ENCODE measurements at regions not wholly inside any gene's neighbourhood (a gene's known extent, or its start where the extent isn't known, plus 50 kb on each side); places are given as distances from the start of the nearest gene placed in this dataset.

DNA sequence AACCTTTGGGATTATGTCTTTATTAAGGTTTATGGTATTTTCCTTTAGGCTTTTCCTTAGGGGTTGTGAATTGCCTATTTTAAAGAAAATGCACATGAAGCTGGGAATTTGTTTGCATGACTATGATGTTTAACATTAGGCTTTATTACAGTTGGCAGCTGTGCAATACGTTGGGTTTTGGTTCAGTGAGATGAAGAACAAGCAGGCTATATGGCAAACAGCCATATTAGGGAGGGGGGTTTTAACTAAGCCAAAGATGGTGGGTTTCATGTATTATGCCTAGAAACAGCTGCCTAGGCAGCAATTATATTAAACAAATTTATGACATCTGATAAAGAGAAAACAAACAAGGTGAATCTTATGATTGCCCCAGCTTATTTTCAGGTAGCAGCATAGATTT, 880.8 kb downstream of the FAM181B start:
- ChIA-PET CTCF (no interaction called here), POLR2A (no interaction called here)
- intact Hi-C loops (cut with micrococcal nuclease; ENCODE audit: unreplicated experiment) (no loop called here), in situ Hi-C loops (cut with HindIII; ENCODE audit: low pct_unique_long_range_greater_than_20kb, low sequenced_read_pairs) (no loop called here)
- BruUV-seq (replicated peaks), result no TSS peak
- H3K36me3 ChIP-seq (ENCODE audit: control insufficient read depth, insufficient read depth, low read length), result no peaks in the 10 kb centered on the region
- TF ChIP-seq POLR2AphosphoS5 (IDR thresholded peaks at IDR 0.05; ENCODE audit: low read depth, low read length), result no peak
- TF ChIP-seq, protein P1, sequence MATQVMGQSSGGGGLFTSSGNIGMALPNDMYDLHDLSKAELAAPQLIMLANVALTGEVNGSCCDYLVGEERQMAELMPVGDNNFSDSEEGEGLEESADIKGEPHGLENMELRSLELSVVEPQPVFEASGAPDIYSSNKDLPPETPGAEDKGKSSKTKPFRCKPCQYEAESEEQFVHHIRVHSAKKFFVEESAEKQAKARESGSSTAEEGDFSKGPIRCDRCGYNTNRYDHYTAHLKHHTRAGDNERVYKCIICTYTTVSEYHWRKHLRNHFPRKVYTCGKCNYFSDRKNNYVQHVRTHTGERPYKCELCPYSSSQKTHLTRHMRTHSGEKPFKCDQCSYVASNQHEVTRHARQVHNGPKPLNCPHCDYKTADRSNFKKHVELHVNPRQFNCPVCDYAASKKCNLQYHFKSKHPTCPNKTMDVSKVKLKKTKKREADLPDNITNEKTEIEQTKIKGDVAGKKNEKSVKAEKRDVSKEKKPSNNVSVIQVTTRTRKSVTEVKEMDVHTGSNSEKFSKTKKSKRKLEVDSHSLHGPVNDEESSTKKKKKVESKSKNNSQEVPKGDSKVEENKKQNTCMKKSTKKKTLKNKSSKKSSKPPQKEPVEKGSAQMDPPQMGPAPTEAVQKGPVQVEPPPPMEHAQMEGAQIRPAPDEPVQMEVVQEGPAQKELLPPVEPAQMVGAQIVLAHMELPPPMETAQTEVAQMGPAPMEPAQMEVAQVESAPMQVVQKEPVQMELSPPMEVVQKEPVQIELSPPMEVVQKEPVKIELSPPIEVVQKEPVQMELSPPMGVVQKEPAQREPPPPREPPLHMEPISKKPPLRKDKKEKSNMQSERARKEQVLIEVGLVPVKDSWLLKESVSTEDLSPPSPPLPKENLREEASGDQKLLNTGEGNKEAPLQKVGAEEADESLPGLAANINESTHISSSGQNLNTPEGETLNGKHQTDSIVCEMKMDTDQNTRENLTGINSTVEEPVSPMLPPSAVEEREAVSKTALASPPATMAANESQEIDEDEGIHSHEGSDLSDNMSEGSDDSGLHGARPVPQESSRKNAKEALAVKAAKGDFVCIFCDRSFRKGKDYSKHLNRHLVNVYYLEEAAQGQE (IDR thresholded peaks at IDR 0.05; ENCODE audit: insufficient read depth in 1 of 2, low read depth in 2 of 2, low read length in 1 of 2), result no peak
- TF ChIP-seq, protein P2, sequence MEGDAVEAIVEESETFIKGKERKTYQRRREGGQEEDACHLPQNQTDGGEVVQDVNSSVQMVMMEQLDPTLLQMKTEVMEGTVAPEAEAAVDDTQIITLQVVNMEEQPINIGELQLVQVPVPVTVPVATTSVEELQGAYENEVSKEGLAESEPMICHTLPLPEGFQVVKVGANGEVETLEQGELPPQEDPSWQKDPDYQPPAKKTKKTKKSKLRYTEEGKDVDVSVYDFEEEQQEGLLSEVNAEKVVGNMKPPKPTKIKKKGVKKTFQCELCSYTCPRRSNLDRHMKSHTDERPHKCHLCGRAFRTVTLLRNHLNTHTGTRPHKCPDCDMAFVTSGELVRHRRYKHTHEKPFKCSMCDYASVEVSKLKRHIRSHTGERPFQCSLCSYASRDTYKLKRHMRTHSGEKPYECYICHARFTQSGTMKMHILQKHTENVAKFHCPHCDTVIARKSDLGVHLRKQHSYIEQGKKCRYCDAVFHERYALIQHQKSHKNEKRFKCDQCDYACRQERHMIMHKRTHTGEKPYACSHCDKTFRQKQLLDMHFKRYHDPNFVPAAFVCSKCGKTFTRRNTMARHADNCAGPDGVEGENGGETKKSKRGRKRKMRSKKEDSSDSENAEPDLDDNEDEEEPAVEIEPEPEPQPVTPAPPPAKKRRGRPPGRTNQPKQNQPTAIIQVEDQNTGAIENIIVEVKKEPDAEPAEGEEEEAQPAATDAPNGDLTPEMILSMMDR (IDR thresholded peaks at IDR 0.05), result no peak
- TF ChIP-seq TCF7L2 (IDR thresholded peaks at IDR 0.05; ENCODE audit: low read depth, low read length), result no peak
- TF ChIP-seq SIN3A (IDR thresholded peaks at IDR 0.05; ENCODE audit: borderline replicate concordance, insufficient read depth, low read depth, low read length), result no peak
- H3K4me1 ChIP-seq (ENCODE audit: control insufficient read depth, insufficient read depth, low read length), result no peaks in the 10 kb centered on the region
- H3K27ac ChIP-seq (ENCODE audit: low read length), result no peak overlapping the region
- no peak overlapping the region for H3K4me3 ChIP-seq (ENCODE audit: low read depth in 2 of 2, low read length in 2 of 2)
- H3K9me3 ChIP-seq (ENCODE audit: control insufficient read depth, insufficient read depth, low read depth, low read length), result no peaks in the 10 kb centered on the region
- DNase-seq (ENCODE audit: low read depth, low spot score) (no peak), ATAC-seq (no peak)
- H3K27me3 ChIP-seq (ENCODE audit: control insufficient read depth, insufficient read depth, low read length), result no peaks in the 10 kb centered on the region

DNA sequence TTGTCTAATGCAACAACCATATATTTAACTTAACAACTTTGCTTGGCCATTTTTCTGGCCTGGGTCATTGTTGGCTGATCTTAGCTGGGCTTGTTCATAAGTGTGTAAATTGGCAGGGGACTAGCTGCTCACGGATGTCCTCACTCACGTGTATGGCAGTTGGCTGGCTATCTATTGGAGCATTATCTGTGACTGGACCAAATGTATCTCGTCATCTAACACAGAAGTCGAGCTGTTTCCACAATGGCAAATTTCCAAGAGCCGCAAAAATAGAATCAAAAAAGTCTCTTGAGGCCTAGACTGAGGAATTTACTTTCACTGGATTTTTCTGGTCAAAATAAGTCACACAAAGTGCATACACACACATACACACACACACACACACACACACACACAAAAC, 893.3 kb downstream of the FAM181B start:
- CTCF ChIA-PET, result no interaction called here
- H3K4me3 ChIP-seq (ENCODE audit: low read depth in 2 of 2, low read length in 2 of 2), result no peak overlapping the region
- DNase-seq (ENCODE audit: low read depth, low spot score) (no peak), ATAC-seq (no peak)
- POLR2A ChIA-PET, result no interaction called here
- BruUV-seq (replicated peaks), result no TSS peak
- no peaks in the 10 kb centered on the region for H3K36me3 ChIP-seq (ENCODE audit: control insufficient read depth, insufficient read depth, low read length)
- H3K27ac ChIP-seq (ENCODE audit: low read length), result no peak overlapping the region
- H3K27me3 ChIP-seq (ENCODE audit: control insufficient read depth, insufficient read depth, low read length), result no peaks in the 10 kb centered on the region
- TF ChIP-seq SIN3A (IDR thresholded peaks at IDR 0.05; ENCODE audit: borderline replicate concordance, insufficient read depth, low read depth, low read length) (no peak), TCF7L2 (IDR thresholded peaks at IDR 0.05; ENCODE audit: low read depth, low read length) (no peak), POLR2AphosphoS5 (IDR thresholded peaks at IDR 0.05; ENCODE audit: low read depth, low read length) (no peak)
- TF ChIP-seq, protein P1 (IDR thresholded peaks at IDR 0.05; ENCODE audit: insufficient read depth in 1 of 2, low read depth in 2 of 2, low read length in 1 of 2), result no peak
- TF ChIP-seq, protein P2 (IDR thresholded peaks at IDR 0.05), result no peak
- intact Hi-C loops (cut with micrococcal nuclease; ENCODE audit: unreplicated experiment), result no loop called here
- in situ Hi-C loops (cut with HindIII; ENCODE audit: low pct_unique_long_range_greater_than_20kb, low sequenced_read_pairs), result no loop called here
- no peaks in the 10 kb centered on the region for H3K4me1 ChIP-seq (ENCODE audit: control insufficient read depth, insufficient read depth, low read length)
- H3K9me3 ChIP-seq (ENCODE audit: control insufficient read depth, insufficient read depth, low read depth, low read length), result no peaks in the 10 kb centered on the region

Data from Panc1 (cell line).